Epithelial cell of proximal tubule (primary cell): ENCODE measurements at regions not wholly inside any gene's neighbourhood (a gene's known extent, or its start where the extent isn't known, plus 50 kb on each side); places are given as distances from the start of the nearest gene placed in this dataset.

Experiments used
- DNase-seq: peaks from one replicate; pipeline ENCODE4 v3.0.0-alpha.2; 2011; ENCODE audit warnings: low read depth
- H3K4me3 ChIP-seq: 2 replicates; pipeline ENCODE4 v1.5.1; 2011; ENCODE audit warnings: low read depth, mild to moderate bottlenecking, low read length
- TF ChIP-seq, protein P1 (sequence below): conservative IDR thresholded peaks from 2 replicates; pipeline ENCODE4 v1.5.1; 2012; ENCODE audit warnings: low read depth, mild to moderate bottlenecking, low read length

DNA sequence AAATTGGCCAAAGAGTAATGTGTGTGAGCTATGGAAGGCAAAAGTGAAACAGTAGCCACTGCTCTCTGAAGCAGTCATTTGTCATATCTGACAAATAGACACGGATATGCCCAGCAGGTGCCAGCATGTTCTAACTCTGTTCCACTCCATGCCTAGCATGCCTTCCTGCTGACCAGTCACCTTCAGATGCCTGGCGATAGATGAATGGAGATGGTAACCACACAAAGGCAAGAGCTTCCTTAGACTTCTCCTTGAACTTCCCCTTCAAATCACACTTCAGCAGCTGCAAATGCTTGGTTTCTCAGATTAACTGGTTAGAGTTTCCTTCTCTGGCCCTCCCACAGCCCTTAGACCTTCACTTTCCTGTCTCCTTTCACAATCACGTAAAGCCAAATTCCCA is 429.9 kb downstream of the DAD1 start:
- H3K4me3 ChIP-seq, result no peak overlapping the region

GRCh38 chr14:22158560-22158959 is 430.5 kb downstream of the DAD1 start:
- no peak for DNase-seq
- no peak overlapping the region for H3K4me3 ChIP-seq
- TF ChIP-seq, protein P1, sequence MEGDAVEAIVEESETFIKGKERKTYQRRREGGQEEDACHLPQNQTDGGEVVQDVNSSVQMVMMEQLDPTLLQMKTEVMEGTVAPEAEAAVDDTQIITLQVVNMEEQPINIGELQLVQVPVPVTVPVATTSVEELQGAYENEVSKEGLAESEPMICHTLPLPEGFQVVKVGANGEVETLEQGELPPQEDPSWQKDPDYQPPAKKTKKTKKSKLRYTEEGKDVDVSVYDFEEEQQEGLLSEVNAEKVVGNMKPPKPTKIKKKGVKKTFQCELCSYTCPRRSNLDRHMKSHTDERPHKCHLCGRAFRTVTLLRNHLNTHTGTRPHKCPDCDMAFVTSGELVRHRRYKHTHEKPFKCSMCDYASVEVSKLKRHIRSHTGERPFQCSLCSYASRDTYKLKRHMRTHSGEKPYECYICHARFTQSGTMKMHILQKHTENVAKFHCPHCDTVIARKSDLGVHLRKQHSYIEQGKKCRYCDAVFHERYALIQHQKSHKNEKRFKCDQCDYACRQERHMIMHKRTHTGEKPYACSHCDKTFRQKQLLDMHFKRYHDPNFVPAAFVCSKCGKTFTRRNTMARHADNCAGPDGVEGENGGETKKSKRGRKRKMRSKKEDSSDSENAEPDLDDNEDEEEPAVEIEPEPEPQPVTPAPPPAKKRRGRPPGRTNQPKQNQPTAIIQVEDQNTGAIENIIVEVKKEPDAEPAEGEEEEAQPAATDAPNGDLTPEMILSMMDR, result no peak

More for the DNA sequence above, 429.9 kb downstream of the DAD1 start:
- DNase-seq, result no peak
- TF ChIP-seq, protein P1, result no peak

- no peak for DNase-seq
- H3K4me3 ChIP-seq, result no peak overlapping the region
- TF ChIP-seq, protein P1, result no peak
Observed at GRCh38 chr14:22155571-22155970, 433.5 kb downstream of the DAD1 start.

DNA sequence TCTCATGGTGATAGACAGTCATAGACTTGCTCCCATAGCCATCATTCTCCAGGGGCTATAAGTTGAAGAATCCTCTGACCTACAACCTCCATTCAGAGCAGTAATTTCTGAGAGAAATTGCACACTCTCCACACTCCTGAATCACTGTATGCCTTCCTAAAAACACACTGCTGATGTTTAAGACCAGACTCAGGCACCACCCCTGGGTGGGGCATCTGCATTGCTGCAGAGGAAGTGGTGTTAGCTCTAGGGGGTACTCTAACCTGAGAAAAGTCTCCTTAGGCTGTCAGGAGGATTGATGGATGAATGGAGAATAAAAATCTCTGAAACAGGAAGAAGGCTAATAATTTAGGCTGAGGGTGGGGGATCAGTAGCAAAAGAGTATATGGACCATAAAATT is 436.1 kb downstream of the DAD1 start:
- TF ChIP-seq, protein P1, result no peak
- no peak for DNase-seq
- no peak overlapping the region for H3K4me3 ChIP-seq

DNA sequence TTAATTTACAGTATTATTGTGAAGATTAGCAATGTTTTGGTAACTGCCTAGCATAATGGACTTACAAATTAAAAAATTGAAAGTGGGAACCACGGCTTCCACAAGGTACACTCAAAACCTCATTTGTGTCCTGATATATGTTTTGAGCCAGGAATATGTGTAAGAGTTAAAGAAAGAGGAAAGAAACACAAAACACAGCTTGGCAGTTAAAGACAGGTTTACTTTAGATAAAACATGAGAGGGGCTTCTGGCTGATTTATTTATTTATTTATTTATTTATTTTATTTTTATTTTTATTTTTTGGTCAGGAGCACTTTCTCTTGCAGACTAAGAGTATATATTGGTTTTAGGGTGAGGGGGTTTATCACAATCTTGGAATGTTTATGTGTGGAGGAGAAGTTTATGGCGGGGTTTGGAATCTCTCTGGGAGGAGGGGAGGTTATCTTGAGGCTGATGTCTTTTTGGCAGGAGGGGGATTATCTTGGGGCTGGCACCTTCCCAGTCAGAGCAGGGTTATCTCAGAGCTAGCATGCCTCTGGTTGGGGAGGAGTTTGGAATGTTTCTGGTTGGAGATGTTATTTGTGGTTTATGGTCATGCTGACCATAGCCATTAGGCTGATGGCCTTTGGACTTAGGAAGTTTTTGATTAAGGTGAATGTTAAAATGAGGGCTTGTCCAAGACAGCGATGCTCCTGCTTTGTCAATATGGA is 436.7 kb downstream of the DAD1 start:
- H3K4me3 ChIP-seq, result no peak overlapping the region
- no peak for DNase-seq
- TF ChIP-seq, protein P1, result no peak

GRCh38 chr14:22151121-22151520 is 437.9 kb downstream of the DAD1 start:
- TF ChIP-seq, protein P1, result no peak
- no peak for DNase-seq
- no peak overlapping the region for H3K4me3 ChIP-seq

GRCh38 chr14:22149058-22149457 is 440.0 kb downstream of the DAD1 start:
- no peak for DNase-seq
- TF ChIP-seq, protein P1, result no peak
- no peak overlapping the region for H3K4me3 ChIP-seq
